ENCODE measurements at regions not wholly inside any gene's neighbourhood (a gene's known extent, or its start where the extent isn't known, plus 50 kb on each side); places are given as distances from the start of the nearest gene placed in this dataset.

DNA sequence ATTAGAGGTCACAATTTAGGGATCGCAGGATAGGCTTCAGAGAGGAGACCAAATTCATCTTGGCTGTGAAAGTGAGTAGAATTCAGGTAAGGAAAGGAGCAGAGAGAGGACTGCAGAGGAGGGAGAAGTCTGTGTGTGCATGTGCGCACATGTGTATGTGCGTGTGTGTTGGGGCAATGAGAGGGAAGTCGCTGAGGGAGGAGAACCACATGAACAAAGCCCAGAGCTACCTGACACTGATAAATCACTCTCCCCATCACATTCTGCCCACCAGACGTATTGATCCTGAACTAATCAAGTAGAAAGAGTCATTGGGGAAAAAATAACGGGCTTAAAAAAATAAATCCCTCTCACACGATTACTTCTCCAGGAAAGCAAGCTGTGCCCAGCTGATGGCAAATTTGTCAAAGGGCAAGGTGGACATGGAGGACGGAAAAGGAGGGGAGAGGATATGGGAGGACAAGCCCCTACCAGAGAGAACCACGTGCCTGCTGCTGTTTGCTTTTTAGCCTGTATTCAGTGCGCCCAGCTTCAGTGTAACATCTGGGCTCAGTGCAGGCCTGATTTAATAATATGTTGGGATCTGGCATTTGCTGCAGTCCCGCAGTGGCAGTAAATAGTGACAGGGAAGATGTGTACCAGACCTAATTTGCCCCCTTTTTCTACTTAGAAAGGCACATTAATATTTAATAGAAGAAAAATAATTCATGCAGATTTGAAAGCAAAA is 307.5 kb downstream of the C1D start:
- no peaks in the 10 kb centered on the region for H3K27me3 ChIP-seq (replicated peaks; ENCODE audit: control insufficient read depth, insufficient read depth, low read length)
- Mint-ChIP-seq H3K27ac (ENCODE audit: unreplicated experiment) (no peak overlapping the region), H3K4me1 (ENCODE audit: low read depth, unreplicated experiment) (no peaks in the 10 kb centered on the region), H3K36me3 (ENCODE audit: insufficient read depth, unreplicated experiment) (no peaks in the 10 kb centered on the region), H3K4me3 (ENCODE audit: unreplicated experiment) (no peak overlapping the region), H3K27me3 (ENCODE audit: insufficient read depth, unreplicated experiment) (peaks cover 12% of the 10 kb centered on the region), H3K9me3 (ENCODE audit: unreplicated experiment) (no peaks in the 10 kb centered on the region)
- DNase-seq: no peak
- ChIA-PET CTCF (no interaction called here), POLR2A (no interaction called here)
- intact Hi-C loops (cut with micrococcal nuclease; ENCODE audit: unreplicated experiment): no loop called here
- H3K9me3 ChIP-seq: no peaks in the 10 kb centered on the region
- no peak overlapping the region for H3K4me3 ChIP-seq (ENCODE audit: low read depth, low read length)
- no TSS peak for BruUV-seq (replicated peaks)
- no peaks in the 10 kb centered on the region for H3K36me3 ChIP-seq (ENCODE audit: control insufficient read depth, insufficient read depth, low read length)
- TF ChIP-seq, protein P1, sequence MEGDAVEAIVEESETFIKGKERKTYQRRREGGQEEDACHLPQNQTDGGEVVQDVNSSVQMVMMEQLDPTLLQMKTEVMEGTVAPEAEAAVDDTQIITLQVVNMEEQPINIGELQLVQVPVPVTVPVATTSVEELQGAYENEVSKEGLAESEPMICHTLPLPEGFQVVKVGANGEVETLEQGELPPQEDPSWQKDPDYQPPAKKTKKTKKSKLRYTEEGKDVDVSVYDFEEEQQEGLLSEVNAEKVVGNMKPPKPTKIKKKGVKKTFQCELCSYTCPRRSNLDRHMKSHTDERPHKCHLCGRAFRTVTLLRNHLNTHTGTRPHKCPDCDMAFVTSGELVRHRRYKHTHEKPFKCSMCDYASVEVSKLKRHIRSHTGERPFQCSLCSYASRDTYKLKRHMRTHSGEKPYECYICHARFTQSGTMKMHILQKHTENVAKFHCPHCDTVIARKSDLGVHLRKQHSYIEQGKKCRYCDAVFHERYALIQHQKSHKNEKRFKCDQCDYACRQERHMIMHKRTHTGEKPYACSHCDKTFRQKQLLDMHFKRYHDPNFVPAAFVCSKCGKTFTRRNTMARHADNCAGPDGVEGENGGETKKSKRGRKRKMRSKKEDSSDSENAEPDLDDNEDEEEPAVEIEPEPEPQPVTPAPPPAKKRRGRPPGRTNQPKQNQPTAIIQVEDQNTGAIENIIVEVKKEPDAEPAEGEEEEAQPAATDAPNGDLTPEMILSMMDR (IDR thresholded peaks at IDR 0.05; ENCODE audit: insufficient read depth in 1 of 2, low read depth in 1 of 2, low read length in 1 of 2, severe bottlenecking in 1 of 2, unreplicated experiment in 1 of 2): no peak
- no peaks in the 10 kb centered on the region for H3K4me1 ChIP-seq

DNA sequence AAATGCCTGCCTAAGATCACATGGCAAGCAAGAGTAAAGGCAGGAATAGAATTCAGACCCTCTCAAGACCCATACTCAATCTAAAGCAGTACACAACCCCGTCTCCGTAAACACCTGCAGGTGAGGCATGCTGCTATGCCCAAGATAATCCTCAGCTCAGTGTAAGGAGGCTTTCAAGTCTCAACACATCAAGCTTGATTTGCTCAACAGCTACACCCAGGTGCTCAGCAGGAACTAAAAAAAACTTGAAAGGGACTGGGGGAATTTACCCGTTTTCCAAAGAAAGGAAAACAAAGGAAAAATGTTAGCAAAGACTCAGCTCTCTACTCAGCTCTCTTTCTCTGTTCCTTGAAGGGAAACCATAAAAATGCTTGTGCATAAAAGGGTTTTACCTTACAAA is 301.8 kb downstream of the C1D start:
- CTCF ChIA-PET: no interaction called here
- Histone ChIP-seq H3K36me3 (ENCODE audit: control insufficient read depth, insufficient read depth, low read length) (no peaks in the 10 kb centered on the region), H3K27me3 (replicated peaks; ENCODE audit: control insufficient read depth, insufficient read depth, low read length) (no peaks in the 10 kb centered on the region), H3K4me3 (ENCODE audit: low read depth, low read length) (no peak overlapping the region), H3K4me1 (no peaks in the 10 kb centered on the region), H3K9me3 (no peaks in the 10 kb centered on the region)
- Mint-ChIP-seq H3K4me3 (ENCODE audit: unreplicated experiment) (no peak overlapping the region), H3K9me3 (ENCODE audit: unreplicated experiment) (no peaks in the 10 kb centered on the region), H3K27ac (ENCODE audit: unreplicated experiment) (no peak overlapping the region), H3K4me1 (ENCODE audit: low read depth, unreplicated experiment) (no peaks in the 10 kb centered on the region), H3K36me3 (ENCODE audit: insufficient read depth, unreplicated experiment) (no peaks in the 10 kb centered on the region), H3K27me3 (ENCODE audit: insufficient read depth, unreplicated experiment) (peaks cover 2% of the 10 kb centered on the region)
- DNase-seq: no peak
- POLR2A ChIA-PET: no interaction called here
- TF ChIP-seq, protein P1 (IDR thresholded peaks at IDR 0.05; ENCODE audit: insufficient read depth in 1 of 2, low read depth in 1 of 2, low read length in 1 of 2, severe bottlenecking in 1 of 2, unreplicated experiment in 1 of 2): no peak
- no TSS peak for BruUV-seq (replicated peaks)
- intact Hi-C loops (cut with micrococcal nuclease; ENCODE audit: unreplicated experiment): no loop called here

DNA sequence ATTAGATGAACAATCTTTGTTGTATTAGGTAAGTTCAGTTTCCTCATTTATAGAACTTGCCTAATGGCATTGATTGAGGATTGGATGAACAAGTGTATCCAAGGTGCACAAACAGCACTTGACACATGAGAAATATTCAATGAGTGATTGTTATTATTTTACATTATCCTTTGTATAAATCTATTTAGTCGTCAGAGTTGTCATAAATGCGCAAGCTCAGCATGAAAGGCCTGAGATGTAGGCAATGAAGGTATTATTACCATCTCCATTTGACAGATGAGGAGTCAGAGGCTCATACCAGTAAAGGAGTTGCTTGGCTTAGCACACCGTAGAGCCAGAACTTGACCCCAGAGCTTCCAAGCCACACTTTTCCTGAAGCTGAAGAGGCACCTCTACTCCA is 291.4 kb downstream of the C1D start:
- ChIA-PET CTCF (no interaction called here), POLR2A (no interaction called here)
- intact Hi-C loops (cut with micrococcal nuclease; ENCODE audit: unreplicated experiment): no loop called here
- Mint-ChIP-seq H3K4me3 (ENCODE audit: unreplicated experiment) (no peak overlapping the region), H3K27me3 (ENCODE audit: insufficient read depth, unreplicated experiment) (peaks cover 8% of the 10 kb centered on the region), H3K4me1 (ENCODE audit: low read depth, unreplicated experiment) (no peaks in the 10 kb centered on the region), H3K36me3 (ENCODE audit: insufficient read depth, unreplicated experiment) (no peaks in the 10 kb centered on the region), H3K27ac (ENCODE audit: unreplicated experiment) (no peak overlapping the region), H3K9me3 (ENCODE audit: unreplicated experiment) (no peaks in the 10 kb centered on the region)
- Histone ChIP-seq H3K36me3 (ENCODE audit: control insufficient read depth, insufficient read depth, low read length) (no peaks in the 10 kb centered on the region), H3K9me3 (no peaks in the 10 kb centered on the region), H3K27me3 (replicated peaks; ENCODE audit: control insufficient read depth, insufficient read depth, low read length) (no peaks in the 10 kb centered on the region), H3K4me3 (ENCODE audit: low read depth, low read length) (no peak overlapping the region), H3K4me1 (no peaks in the 10 kb centered on the region)
- no peak for DNase-seq
- TF ChIP-seq, protein P1 (IDR thresholded peaks at IDR 0.05; ENCODE audit: insufficient read depth in 1 of 2, low read depth in 1 of 2, low read length in 1 of 2, severe bottlenecking in 1 of 2, unreplicated experiment in 1 of 2): no peak
- no TSS peak for BruUV-seq (replicated peaks)
